Smooth muscle cell (in vitro differentiated cells): ENCODE measurements at regions not wholly inside any gene's neighbourhood (a gene's known extent, or its start where the extent isn't known, plus 50 kb on each side); places are given as distances from the start of the nearest gene placed in this dataset.

ENCODE experiments used
- DNase-seq: peaks from one replicate; lab custom pipeline; 2025; ENCODE audit not compliant: unreplicated experiment; lab: John Stamatoyannopoulos, UW
- H2AFZ ChIP-seq: fragments of 200-600 bp; sonication (generic); 2 replicates; pipeline ENCODE4 v1.6.0; 2016; ENCODE audit warnings: antibody characterized with exemption, low read depth, mild to moderate bottlenecking
- H3F3A ChIP-seq: fragments of 200-600 bp; sonication (generic); 2 replicates; pipeline ENCODE4 v1.6.0; 2017; ENCODE audit warnings: antibody characterized with exemption, low read depth
- H3K27ac ChIP-seq: fragments of 200-600 bp; sonication (generic); 2 replicates; pipeline ENCODE4 v1.5.1; 2016; ENCODE audit warnings: low read depth, mild to moderate bottlenecking
- H3K27me3 ChIP-seq: fragments of 200-600 bp; sonication (generic); 2 replicates; pipeline ENCODE4 v1.6.1; 2016; ENCODE audit warnings: low read depth, mild to moderate bottlenecking
- H3K36me3 ChIP-seq: fragments of 200-600 bp; sonication (generic); 2 replicates; pipeline ENCODE4 v1.5.1; 2016; ENCODE audit warnings: low read depth
- H3K4me1 ChIP-seq: fragments of 200-600 bp; sonication (generic); 2 replicates; pipeline ENCODE4 v1.5.1; 2016; ENCODE audit warnings: low read depth
- H3K4me2 ChIP-seq: fragments of 200-600 bp; sonication (generic); 2 replicates; pipeline ENCODE4 v1.6.0; 2016; ENCODE audit warnings: mild to moderate bottlenecking
- H3K4me3 ChIP-seq: fragments of 200-600 bp; sonication (generic); 2 replicates; pipeline ENCODE4 v1.5.1; 2016; ENCODE audit warnings: mild to moderate bottlenecking
- H3K79me2 ChIP-seq: fragments of 200-600 bp; sonication (generic); 2 replicates; pipeline ENCODE4 v1.6.0; 2016; ENCODE audit warnings: low read depth, mild to moderate bottlenecking
- H3K9ac ChIP-seq: fragments of 200-600 bp; sonication (generic); 2 replicates; pipeline ENCODE4 v1.6.0; 2016; ENCODE audit warnings: low read depth
- H3K9me3 ChIP-seq: fragments of 200-600 bp; sonication (generic); replicated peaks from 2 replicates; pipeline ENCODE4 v1.5.1; 2016; ENCODE audit warnings: low read depth
- H4K20me1 ChIP-seq: fragments of 200-600 bp; sonication (generic); 2 replicates; pipeline ENCODE4 v1.6.0; 2016; ENCODE audit warnings: low read depth
- CTCF ChIP-seq: fragments of 200-600 bp; sonication (generic); IDR thresholded peaks from 2 replicates; pipeline ENCODE4 v1.5.1; 2017; ENCODE audit warnings: borderline replicate concordance, mild to moderate bottlenecking, antibody characterized with exemption; ENCODE audit not compliant: insufficient read depth, poor library complexity, severe bottlenecking
- WGBS: methylation state at CpG from one replicate; pipeline ENCODE4 v1.1.7; 2016; ENCODE audit warnings: low lambda C conversion rate; 5-methylcytosine and 5-hydroxymethylcytosine counted together

DNA sequence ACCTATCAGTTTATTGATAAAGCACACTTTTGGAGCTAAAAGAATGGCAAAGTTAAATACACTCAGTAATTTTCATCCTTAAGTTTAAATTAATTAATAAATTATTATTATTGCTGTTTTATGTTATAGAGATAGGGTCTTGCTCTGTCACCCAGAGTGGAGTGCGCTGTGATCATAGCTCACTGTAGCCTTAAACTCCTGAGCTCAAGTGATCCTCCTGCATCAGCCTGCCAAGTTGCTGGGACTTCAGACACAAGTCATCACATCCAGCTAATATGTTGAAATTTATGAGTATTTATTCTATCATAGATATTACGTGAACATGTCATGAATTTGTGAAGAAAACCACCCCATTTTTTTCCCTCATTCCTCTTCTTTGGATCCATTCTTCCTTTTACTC is 64.2 kb downstream of the GJA1 start:
- Histone ChIP-seq H3K27ac (no peak overlapping the region), H4K20me1 (no peaks in the 10 kb centered on the region), H3K36me3 (no peaks in the 10 kb centered on the region), H3K4me2 (no peak overlapping the region), H3K4me1 (no peaks in the 10 kb centered on the region), H3K9me3 (no peaks in the 10 kb centered on the region), H3K4me3 (no peak overlapping the region), H3F3A (no peaks in the 10 kb centered on the region), H3K9ac (no peak overlapping the region), H3K79me2 (no peaks in the 10 kb centered on the region), H3K27me3 (no peaks in the 10 kb centered on the region), H2AFZ (no peak overlapping the region)
- whole genome bisulfite sequencing, result 84% methylated on average over 2 of the region's 2 CpGs
- no peak for TF ChIP-seq CTCF
- DNase-seq, result no peak

DNA sequence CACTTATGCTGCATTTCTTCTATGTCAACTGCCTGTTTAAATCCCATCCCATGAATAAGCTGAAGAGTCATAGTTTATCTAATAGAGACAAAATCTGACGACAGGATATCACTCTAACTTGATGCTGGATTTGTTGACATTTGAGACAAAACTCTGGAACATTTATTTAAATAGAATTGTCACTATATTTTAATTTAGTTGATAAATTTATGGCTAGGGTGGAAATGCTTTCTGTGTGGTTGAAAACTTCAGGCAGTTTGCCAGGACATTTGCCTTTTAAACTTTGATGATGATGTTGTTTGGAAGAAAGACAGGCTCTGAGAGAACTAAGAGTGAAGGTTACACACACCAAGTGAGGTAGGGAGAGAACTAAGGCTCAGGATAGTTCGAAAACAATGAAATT is 68.1 kb downstream of the GJA1 start:
- Histone ChIP-seq H3K27ac (peak overlapping the region; percentile 92), H3K27me3 (no peaks in the 10 kb centered on the region), H3K9me3 (no peaks in the 10 kb centered on the region), H3K4me1 (no peaks in the 10 kb centered on the region), H3K4me3 (no peak overlapping the region), H2AFZ (peak overlapping the region; percentile 78), H3F3A (peaks cover 20% of the 10 kb centered on the region), H3K4me2 (no peak overlapping the region), H4K20me1 (no peaks in the 10 kb centered on the region), H3K79me2 (no peaks in the 10 kb centered on the region), H3K9ac (peak overlapping the region; percentile 23), H3K36me3 (no peaks in the 10 kb centered on the region)
- 64% methylated on average over 2 of the region's 2 CpGs for WGBS
- no peak for TF ChIP-seq CTCF
- no peak for DNase-seq

GRCh38 chr6:121504227-121504626 is 68.8 kb downstream of the GJA1 start:
- no peak overlapping the region for H3K9ac ChIP-seq
- no peaks in the 10 kb centered on the region for H4K20me1 ChIP-seq
- WGBS, result 34% methylated on average over 1 of the region's 1 CpG
- TF ChIP-seq CTCF, result no peak
- H3K4me3 ChIP-seq, result no peak overlapping the region
- no peaks in the 10 kb centered on the region for H3K79me2 ChIP-seq
- H3K9me3 ChIP-seq, result no peaks in the 10 kb centered on the region
- H3K27ac ChIP-seq, result peak overlapping the region; percentile 92
- H3K4me1 ChIP-seq, result no peaks in the 10 kb centered on the region
- peak overlapping the region; percentile 78 for H2AFZ ChIP-seq
- H3F3A ChIP-seq, result peaks cover 20% of the 10 kb centered on the region
- H3K27me3 ChIP-seq, result no peaks in the 10 kb centered on the region
- H3K36me3 ChIP-seq, result no peaks in the 10 kb centered on the region
- peak overlapping the region; percentile 23 for H3K4me2 ChIP-seq
- no peak for DNase-seq

GRCh38 chr6:121505284-121505683 is 69.8 kb downstream of the GJA1 start:
- TF ChIP-seq CTCF, result no peak
- WGBS, result 84% methylated on average over 2 of the region's 2 CpGs
- Histone ChIP-seq H3K9me3 (no peaks in the 10 kb centered on the region), H3K27me3 (no peaks in the 10 kb centered on the region), H3K4me3 (no peak overlapping the region), H3K9ac (no peak overlapping the region), H2AFZ (no peak overlapping the region), H3K36me3 (no peaks in the 10 kb centered on the region), H3F3A (peaks cover 20% of the 10 kb centered on the region), H3K79me2 (no peaks in the 10 kb centered on the region), H4K20me1 (no peaks in the 10 kb centered on the region), H3K4me2 (no peak overlapping the region), H3K4me1 (no peaks in the 10 kb centered on the region), H3K27ac (peak overlapping the region; percentile 92)
- no peak for DNase-seq
